ENCODE measurements at regions not wholly inside any gene's neighbourhood (a gene's known extent, or its start where the extent isn't known, plus 50 kb on each side); places are given as distances from the start of the nearest gene placed in this dataset.

DNA sequence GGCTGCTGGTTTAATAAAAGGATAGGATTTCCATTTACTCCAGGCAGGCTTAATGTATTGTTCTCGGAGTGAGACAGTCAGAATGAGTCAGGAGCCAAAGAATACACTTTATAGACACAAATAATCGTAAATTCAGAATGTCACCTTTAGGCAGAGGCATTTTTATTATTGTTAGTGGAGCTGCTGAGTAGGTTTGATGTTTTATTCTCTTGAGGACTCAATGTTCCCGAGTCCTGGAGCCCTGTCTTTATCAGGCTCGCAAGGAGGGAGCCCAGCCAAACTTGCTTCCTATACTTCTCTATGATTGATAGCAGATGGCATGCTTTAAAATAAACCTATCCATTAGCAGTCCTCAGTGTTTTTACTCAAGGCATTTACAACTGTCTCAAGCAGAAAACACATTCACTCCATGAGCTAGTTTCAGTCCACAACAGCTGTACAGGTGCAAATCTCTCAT lies 492.3 kb upstream of the ZEB2 start:
- Mint-ChIP-seq H3K36me3 (ENCODE audit: insufficient read depth) (no peaks in the 10 kb centered on the region), H3K4me3 (ENCODE audit: low read depth) (no peak overlapping the region), H3K27me3 (no peaks in the 10 kb centered on the region), H3K4me1 (ENCODE audit: low read depth) (no peaks in the 10 kb centered on the region), H3K9me3 (ENCODE audit: low read depth) (no peaks in the 10 kb centered on the region), H3K27ac (no peak overlapping the region)
- TF ChIP-seq, protein P1, sequence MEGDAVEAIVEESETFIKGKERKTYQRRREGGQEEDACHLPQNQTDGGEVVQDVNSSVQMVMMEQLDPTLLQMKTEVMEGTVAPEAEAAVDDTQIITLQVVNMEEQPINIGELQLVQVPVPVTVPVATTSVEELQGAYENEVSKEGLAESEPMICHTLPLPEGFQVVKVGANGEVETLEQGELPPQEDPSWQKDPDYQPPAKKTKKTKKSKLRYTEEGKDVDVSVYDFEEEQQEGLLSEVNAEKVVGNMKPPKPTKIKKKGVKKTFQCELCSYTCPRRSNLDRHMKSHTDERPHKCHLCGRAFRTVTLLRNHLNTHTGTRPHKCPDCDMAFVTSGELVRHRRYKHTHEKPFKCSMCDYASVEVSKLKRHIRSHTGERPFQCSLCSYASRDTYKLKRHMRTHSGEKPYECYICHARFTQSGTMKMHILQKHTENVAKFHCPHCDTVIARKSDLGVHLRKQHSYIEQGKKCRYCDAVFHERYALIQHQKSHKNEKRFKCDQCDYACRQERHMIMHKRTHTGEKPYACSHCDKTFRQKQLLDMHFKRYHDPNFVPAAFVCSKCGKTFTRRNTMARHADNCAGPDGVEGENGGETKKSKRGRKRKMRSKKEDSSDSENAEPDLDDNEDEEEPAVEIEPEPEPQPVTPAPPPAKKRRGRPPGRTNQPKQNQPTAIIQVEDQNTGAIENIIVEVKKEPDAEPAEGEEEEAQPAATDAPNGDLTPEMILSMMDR (IDR thresholded peaks at IDR 0.05; ENCODE audit: unreplicated experiment) = no peak
- no peak for DNase-seq (ENCODE audit: low spot score, unreplicated experiment)

- no peak overlapping the region for H3K27ac Mint-ChIP-seq
- no peaks in the 10 kb centered on the region for H3K9me3 Mint-ChIP-seq (ENCODE audit: low read depth)
- TF ChIP-seq, protein P1 (IDR thresholded peaks at IDR 0.05; ENCODE audit: unreplicated experiment) = no peak
- H3K27me3 Mint-ChIP-seq = no peaks in the 10 kb centered on the region
- no peaks in the 10 kb centered on the region for H3K4me1 Mint-ChIP-seq (ENCODE audit: low read depth)
- no peak for DNase-seq (ENCODE audit: low spot score, unreplicated experiment)
- no peaks in the 10 kb centered on the region for H3K36me3 Mint-ChIP-seq (ENCODE audit: insufficient read depth)
- H3K4me3 Mint-ChIP-seq (ENCODE audit: low read depth) = no peak overlapping the region
Observed at GRCh38 chr2:145010635-145011034, 490.7 kb upstream of the ZEB2 start.

DNA sequence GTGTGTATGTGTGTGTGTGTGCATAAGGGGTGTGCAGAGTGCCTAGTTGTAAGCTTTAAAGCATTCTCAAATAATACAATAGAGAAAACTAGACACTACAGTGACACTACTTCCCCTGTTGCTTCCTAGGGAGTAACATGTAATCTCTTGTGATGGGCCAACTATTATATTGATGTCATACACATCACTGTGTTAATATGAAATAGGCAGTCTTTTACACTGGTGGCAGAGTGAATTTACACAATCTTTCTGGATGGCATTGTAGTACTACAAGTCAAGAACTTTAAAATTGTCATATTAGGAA lies 488.0 kb upstream of the ZEB2 start:
- Mint-ChIP-seq H3K27me3 (no peaks in the 10 kb centered on the region), H3K4me1 (ENCODE audit: low read depth) (no peaks in the 10 kb centered on the region), H3K4me3 (ENCODE audit: low read depth) (no peak overlapping the region), H3K36me3 (ENCODE audit: insufficient read depth) (no peaks in the 10 kb centered on the region), H3K9me3 (ENCODE audit: low read depth) (no peaks in the 10 kb centered on the region), H3K27ac (no peak overlapping the region)
- TF ChIP-seq, protein P1 (IDR thresholded peaks at IDR 0.05; ENCODE audit: unreplicated experiment) = no peak
- DNase-seq (ENCODE audit: low spot score, unreplicated experiment) = no peak

- no peaks in the 10 kb centered on the region for H3K4me1 Mint-ChIP-seq (ENCODE audit: low read depth)
- H3K27ac Mint-ChIP-seq = no peak overlapping the region
- TF ChIP-seq, protein P1 (IDR thresholded peaks at IDR 0.05; ENCODE audit: unreplicated experiment) = no peak
- no peak overlapping the region for H3K4me3 Mint-ChIP-seq (ENCODE audit: low read depth)
- H3K27me3 Mint-ChIP-seq = no peaks in the 10 kb centered on the region
- DNase-seq (ENCODE audit: low spot score, unreplicated experiment) = no peak
- H3K9me3 Mint-ChIP-seq (ENCODE audit: low read depth) = no peaks in the 10 kb centered on the region
- H3K36me3 Mint-ChIP-seq (ENCODE audit: insufficient read depth) = no peaks in the 10 kb centered on the region
Observed at GRCh38 chr2:145007093-145007959, 487.4 kb upstream of the ZEB2 start.

DNA sequence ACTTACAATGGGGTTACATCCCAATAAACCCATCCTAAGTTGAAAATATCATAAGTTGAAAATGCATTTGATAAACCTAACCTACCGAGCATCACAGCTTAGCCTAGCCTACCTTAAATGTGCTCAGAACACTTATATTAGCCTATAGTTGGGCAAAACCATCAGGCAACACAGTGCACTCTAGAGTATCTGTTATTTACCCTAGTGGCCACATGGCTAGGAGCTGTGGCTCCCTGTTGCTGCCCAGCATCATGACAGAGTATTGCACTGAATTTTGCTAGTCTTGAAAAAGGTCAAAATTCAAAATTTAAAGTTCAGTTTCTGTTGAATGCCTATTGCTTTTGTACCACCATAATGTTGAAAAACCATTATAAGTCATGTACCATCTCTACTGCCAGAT lies 482.7 kb upstream of the ZEB2 start:
- Mint-ChIP-seq H3K9me3 (ENCODE audit: low read depth) (no peaks in the 10 kb centered on the region), H3K4me3 (ENCODE audit: low read depth) (no peak overlapping the region), H3K27me3 (no peaks in the 10 kb centered on the region), H3K27ac (no peak overlapping the region), H3K4me1 (ENCODE audit: low read depth) (no peaks in the 10 kb centered on the region), H3K36me3 (ENCODE audit: insufficient read depth) (no peaks in the 10 kb centered on the region)
- TF ChIP-seq, protein P1 (IDR thresholded peaks at IDR 0.05; ENCODE audit: unreplicated experiment) = no peak
- no peak for DNase-seq (ENCODE audit: low spot score, unreplicated experiment)

Data from progenitor cell of endocrine pancreas (in vitro differentiated cells).